ENCODE measurements at regions not wholly inside any gene's neighbourhood (a gene's known extent, or its start where the extent isn't known, plus 50 kb on each side); places are given as distances from the start of the nearest gene placed in this dataset.

- no peak for ATAC-seq
Observed at GRCh38 chr5:171692107-171692506, 93.5 kb upstream of the SMIM23 start.

GRCh38 chr5:171692936-171693335 lies 92.7 kb upstream of the SMIM23 start:
- ATAC-seq, result no peak

GRCh38 chr5:171693412-171693811 lies 92.2 kb upstream of the SMIM23 start:
- ATAC-seq, result no peak

GRCh38 chr5:171695804-171696203 lies 89.8 kb upstream of the SMIM23 start:
- no peak for ATAC-seq

GRCh38 chr5:171697221-171698102 lies 88.2 kb upstream of the SMIM23 start:
- no peak for ATAC-seq

- no peak for ATAC-seq
Observed at GRCh38 chr5:171700318-171700912, 85.2 kb upstream of the SMIM23 start.

GRCh38 chr5:171701100-171701541 lies 84.5 kb upstream of the SMIM23 start:
- no peak for ATAC-seq

GRCh38 chr5:171702135-171702770 lies 83.4 kb upstream of the SMIM23 start:
- no peak for ATAC-seq

- no peak for ATAC-seq
Observed at GRCh38 chr5:171703146-171703545, 82.5 kb upstream of the SMIM23 start.

- ATAC-seq, result no peak
Observed at GRCh38 chr5:171705036-171705435, 80.6 kb upstream of the SMIM23 start.

- no peak for ATAC-seq
Observed at GRCh38 chr5:171705830-171706468, 79.7 kb upstream of the SMIM23 start.

GRCh38 chr5:171706736-171707441 lies 78.7 kb upstream of the SMIM23 start:
- ATAC-seq, result no peak

- ATAC-seq, result no peak
Observed at GRCh38 chr5:171707442-171707792, 78.2 kb upstream of the SMIM23 start.

- no peak for ATAC-seq
Observed at GRCh38 chr5:171709930-171710329, 75.7 kb upstream of the SMIM23 start.

GRCh38 chr5:171710451-171711024 lies 75.1 kb upstream of the SMIM23 start:
- ATAC-seq, result no peak

- no peak for ATAC-seq
Observed at GRCh38 chr5:171711571-171711970, 74.0 kb upstream of the SMIM23 start.

GRCh38 chr5:171712616-171713015 lies 73.0 kb upstream of the SMIM23 start:
- no peak for ATAC-seq

- no peak for ATAC-seq
Observed at GRCh38 chr5:171713152-171713551, 72.5 kb upstream of the SMIM23 start.

GRCh38 chr5:171714261-171714660 lies 71.4 kb upstream of the SMIM23 start:
- ATAC-seq, result no peak

- no peak for ATAC-seq
Observed at GRCh38 chr5:171714851-171715250, 70.8 kb upstream of the SMIM23 start.

- no peak for ATAC-seq
Observed at GRCh38 chr5:171715551-171715950, 70.1 kb upstream of the SMIM23 start.

GRCh38 chr5:171720086-171720485 lies 65.5 kb upstream of the SMIM23 start:
- no peak for ATAC-seq

All from esophagus mucosa (tissue), 1 donor.